ENCODE measurements at regions not wholly inside any gene's neighbourhood (a gene's known extent, or its start where the extent isn't known, plus 50 kb on each side); places are given as distances from the start of the nearest gene placed in this dataset.

DNA sequence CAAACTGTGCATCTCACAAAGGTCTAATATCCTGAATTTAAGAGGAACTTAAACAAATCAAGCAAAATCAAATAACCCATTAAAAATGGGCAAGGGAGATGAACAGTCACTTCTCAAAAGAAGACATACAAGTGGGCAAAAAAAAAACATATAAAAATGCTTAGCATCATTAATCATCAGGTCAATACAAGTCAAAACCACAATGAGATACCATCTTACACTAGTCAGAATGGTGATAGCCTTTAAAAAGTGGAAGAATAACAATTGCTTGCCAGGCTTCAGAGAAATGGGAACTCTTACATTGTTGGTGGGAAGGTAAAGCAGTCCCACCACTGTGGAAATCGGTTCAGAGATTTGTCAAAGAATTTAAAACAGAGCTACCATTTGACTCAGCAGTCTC is 646.7 kb upstream of the PTCHD4 start:
- TF ChIP-seq CREB1 (IDR thresholded peaks at IDR 0.05; ENCODE audit: low read depth), result no peak
- TF ChIP-seq, protein P1, sequence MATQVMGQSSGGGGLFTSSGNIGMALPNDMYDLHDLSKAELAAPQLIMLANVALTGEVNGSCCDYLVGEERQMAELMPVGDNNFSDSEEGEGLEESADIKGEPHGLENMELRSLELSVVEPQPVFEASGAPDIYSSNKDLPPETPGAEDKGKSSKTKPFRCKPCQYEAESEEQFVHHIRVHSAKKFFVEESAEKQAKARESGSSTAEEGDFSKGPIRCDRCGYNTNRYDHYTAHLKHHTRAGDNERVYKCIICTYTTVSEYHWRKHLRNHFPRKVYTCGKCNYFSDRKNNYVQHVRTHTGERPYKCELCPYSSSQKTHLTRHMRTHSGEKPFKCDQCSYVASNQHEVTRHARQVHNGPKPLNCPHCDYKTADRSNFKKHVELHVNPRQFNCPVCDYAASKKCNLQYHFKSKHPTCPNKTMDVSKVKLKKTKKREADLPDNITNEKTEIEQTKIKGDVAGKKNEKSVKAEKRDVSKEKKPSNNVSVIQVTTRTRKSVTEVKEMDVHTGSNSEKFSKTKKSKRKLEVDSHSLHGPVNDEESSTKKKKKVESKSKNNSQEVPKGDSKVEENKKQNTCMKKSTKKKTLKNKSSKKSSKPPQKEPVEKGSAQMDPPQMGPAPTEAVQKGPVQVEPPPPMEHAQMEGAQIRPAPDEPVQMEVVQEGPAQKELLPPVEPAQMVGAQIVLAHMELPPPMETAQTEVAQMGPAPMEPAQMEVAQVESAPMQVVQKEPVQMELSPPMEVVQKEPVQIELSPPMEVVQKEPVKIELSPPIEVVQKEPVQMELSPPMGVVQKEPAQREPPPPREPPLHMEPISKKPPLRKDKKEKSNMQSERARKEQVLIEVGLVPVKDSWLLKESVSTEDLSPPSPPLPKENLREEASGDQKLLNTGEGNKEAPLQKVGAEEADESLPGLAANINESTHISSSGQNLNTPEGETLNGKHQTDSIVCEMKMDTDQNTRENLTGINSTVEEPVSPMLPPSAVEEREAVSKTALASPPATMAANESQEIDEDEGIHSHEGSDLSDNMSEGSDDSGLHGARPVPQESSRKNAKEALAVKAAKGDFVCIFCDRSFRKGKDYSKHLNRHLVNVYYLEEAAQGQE (IDR thresholded peaks at IDR 0.05; ENCODE audit: low read depth), result no peak
- no peak for TF ChIP-seq NFIC (IDR thresholded peaks at IDR 0.05)
- no peak for TF ChIP-seq TEAD4 (IDR thresholded peaks at IDR 0.05)
- no peak for TF ChIP-seq TAF1 (IDR thresholded peaks at IDR 0.05; ENCODE audit: low read depth)
- no peak for TF ChIP-seq EGR1 (IDR thresholded peaks at IDR 0.05)
- no peak for TF ChIP-seq CEBPB (IDR thresholded peaks at IDR 0.05)
- TF ChIP-seq, protein P2, sequence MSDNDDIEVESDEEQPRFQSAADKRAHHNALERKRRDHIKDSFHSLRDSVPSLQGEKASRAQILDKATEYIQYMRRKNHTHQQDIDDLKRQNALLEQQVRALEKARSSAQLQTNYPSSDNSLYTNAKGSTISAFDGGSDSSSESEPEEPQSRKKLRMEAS (IDR thresholded peaks at IDR 0.05), result no peak
- no peak for TF ChIP-seq YY1 (IDR thresholded peaks at IDR 0.05; ENCODE audit: low read depth)
- no peak for TF ChIP-seq RAD21 (IDR thresholded peaks at IDR 0.05; ENCODE audit: low read depth)

Measured in Ishikawa (cell line).